Gastroesophageal sphincter (tissue), 3 donors: ENCODE measurements at regions not wholly inside any gene's neighbourhood (a gene's known extent, or its start where the extent isn't known, plus 50 kb on each side); places are given as distances from the start of the nearest gene placed in this dataset.

Source experiments
- CTCF ChIP-seq, 4 experiments: fragments of 200-600 bp in 2 of 4; fragments of 450-650 bp in 2 of 4; sonication (generic) in 1 of 4; IDR thresholded peaks; one replicate each; pipeline ENCODE4 v1.5.1; 2017 to 2019; ENCODE audit warnings: antibody characterized with exemption in 4 of 4, mild to moderate bottlenecking in 2 of 4, moderate library complexity in 2 of 4
- POLR2A ChIP-seq, 2 donors: fragments of 450-650 bp; IDR thresholded peaks; one replicate each; pipeline ENCODE4 v1.6.1; 2017; ENCODE audit warnings: antibody characterized with exemption in 2 of 2, mild to moderate bottlenecking in 2 of 2, moderate library complexity in 1 of 2

GRCh38 chr10:128364631-128365030 lies 238.4 kb upstream of the MKI67 start:
- TF ChIP-seq POLR2A (IDR thresholded peaks at IDR 0.05) = no peak
- no peak for TF ChIP-seq CTCF (IDR thresholded peaks at IDR 0.05)
